ENCODE measurements at regions not wholly inside any gene's neighbourhood (a gene's known extent, or its start where the extent isn't known, plus 50 kb on each side); places are given as distances from the start of the nearest gene placed in this dataset.

GRCh38 chr5:2902742-2903297 lies 151.3 kb upstream of the IRX2 start:
- TF ChIP-seq CTCF (IDR thresholded peaks at IDR 0.05) = no peak
- no peaks in the 10 kb centered on the region for H3K36me3 Mint-ChIP-seq (ENCODE audit: unreplicated experiment)
- peaks cover 8% of the 10 kb centered on the region for H3K9me3 Mint-ChIP-seq (ENCODE audit: unreplicated experiment)
- H3K4me3 Mint-ChIP-seq (ENCODE audit: unreplicated experiment) = no peak overlapping the region
- H3K27ac Mint-ChIP-seq (ENCODE audit: unreplicated experiment) = no peak overlapping the region
- peak; percentile 60 for DNase-seq (ENCODE audit: extremely low spot score, unreplicated experiment)
- no peaks in the 10 kb centered on the region for H3K27me3 Mint-ChIP-seq (ENCODE audit: unreplicated experiment)
- H3K4me1 Mint-ChIP-seq (ENCODE audit: unreplicated experiment) = no peaks in the 10 kb centered on the region

DNA sequence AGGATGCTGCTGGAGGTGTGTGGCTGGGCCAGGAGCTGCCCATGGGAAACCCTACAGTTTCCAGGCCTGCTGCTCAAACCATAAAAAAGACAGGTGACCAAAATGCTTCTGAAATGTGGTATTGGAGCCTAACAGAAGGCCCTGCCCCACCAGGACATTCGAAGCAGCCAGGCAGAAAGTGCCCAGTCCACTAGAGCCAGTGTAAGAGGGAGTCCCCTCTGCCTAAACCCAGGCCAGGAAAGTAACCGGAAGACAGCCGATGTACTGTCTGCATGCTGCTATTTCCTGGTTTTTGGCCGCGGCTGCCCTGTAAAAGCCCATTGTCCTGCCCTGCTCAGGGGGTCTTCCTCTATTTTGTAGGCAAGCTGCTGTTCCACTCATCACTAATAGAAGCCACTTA lies 150.7 kb upstream of the IRX2 start:
- H3K27me3 Mint-ChIP-seq (ENCODE audit: unreplicated experiment) = no peaks in the 10 kb centered on the region
- no peaks in the 10 kb centered on the region for H3K36me3 Mint-ChIP-seq (ENCODE audit: unreplicated experiment)
- TF ChIP-seq CTCF (IDR thresholded peaks at IDR 0.05) = no peak
- H3K9me3 Mint-ChIP-seq (ENCODE audit: unreplicated experiment) = peaks cover 8% of the 10 kb centered on the region
- DNase-seq (ENCODE audit: extremely low spot score, unreplicated experiment) = peak; percentile 53
- H3K4me3 Mint-ChIP-seq (ENCODE audit: unreplicated experiment) = no peak overlapping the region
- no peaks in the 10 kb centered on the region for H3K4me1 Mint-ChIP-seq (ENCODE audit: unreplicated experiment)
- H3K27ac Mint-ChIP-seq (ENCODE audit: unreplicated experiment) = no peak overlapping the region

DNA sequence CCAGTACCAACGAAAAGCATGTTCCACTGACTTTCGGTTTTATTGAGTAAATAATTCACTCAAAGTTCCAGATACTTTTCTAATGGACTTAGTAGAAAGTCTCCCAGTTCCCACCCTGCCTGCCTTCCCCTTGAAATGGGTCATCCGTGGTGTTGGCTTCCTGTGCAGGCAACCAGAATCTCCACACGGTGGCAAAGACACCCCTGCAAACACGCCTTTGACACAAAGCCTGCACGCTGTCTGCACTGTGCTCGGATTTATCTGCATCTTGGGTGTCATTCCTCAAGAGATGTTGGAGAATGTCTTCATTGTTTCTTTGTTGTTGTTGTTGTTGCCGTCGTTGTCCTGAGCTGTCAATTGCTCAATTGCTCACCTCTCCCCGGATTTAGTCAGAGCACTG lies 150.0 kb upstream of the IRX2 start:
- Mint-ChIP-seq H3K4me1 (ENCODE audit: unreplicated experiment) (no peaks in the 10 kb centered on the region), H3K27ac (ENCODE audit: unreplicated experiment) (no peak overlapping the region), H3K9me3 (ENCODE audit: unreplicated experiment) (peaks cover 8% of the 10 kb centered on the region), H3K27me3 (ENCODE audit: unreplicated experiment) (no peaks in the 10 kb centered on the region), H3K4me3 (ENCODE audit: unreplicated experiment) (no peak overlapping the region), H3K36me3 (ENCODE audit: unreplicated experiment) (no peaks in the 10 kb centered on the region)
- DNase-seq (ENCODE audit: extremely low spot score, unreplicated experiment) = peak; percentile 13
- no peak for TF ChIP-seq CTCF (IDR thresholded peaks at IDR 0.05)

GRCh38 chr5:2901096-2901495 lies 149.6 kb upstream of the IRX2 start:
- Mint-ChIP-seq H3K36me3 (ENCODE audit: unreplicated experiment) (no peaks in the 10 kb centered on the region), H3K4me3 (ENCODE audit: unreplicated experiment) (no peak overlapping the region), H3K27me3 (ENCODE audit: unreplicated experiment) (no peaks in the 10 kb centered on the region), H3K9me3 (ENCODE audit: unreplicated experiment) (peaks cover 8% of the 10 kb centered on the region), H3K27ac (ENCODE audit: unreplicated experiment) (no peak overlapping the region), H3K4me1 (ENCODE audit: unreplicated experiment) (no peaks in the 10 kb centered on the region)
- DNase-seq (ENCODE audit: extremely low spot score, unreplicated experiment) = peak; percentile 53
- no peak for TF ChIP-seq CTCF (IDR thresholded peaks at IDR 0.05)

DNA sequence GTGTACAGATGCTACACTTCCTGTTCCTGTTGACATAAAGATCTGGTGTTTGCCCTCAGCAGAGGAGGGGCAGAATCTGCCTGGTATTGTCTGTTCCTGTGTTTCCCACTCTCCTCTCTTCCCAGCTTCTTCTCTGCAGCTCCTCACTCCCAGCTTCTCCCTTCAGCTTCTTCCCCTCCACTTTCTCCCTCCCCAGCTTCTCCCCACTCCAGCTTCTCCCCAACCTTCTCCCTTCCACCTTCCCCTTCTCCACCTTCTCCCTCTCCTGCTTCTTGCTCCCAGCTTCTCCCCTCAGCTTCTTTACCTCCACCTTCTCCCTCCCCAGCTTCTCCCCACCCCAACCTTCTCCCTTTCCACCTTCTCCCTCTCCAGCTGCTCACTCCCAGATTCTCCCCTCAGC lies 148.9 kb upstream of the IRX2 start:
- Mint-ChIP-seq H3K27me3 (ENCODE audit: unreplicated experiment) (no peaks in the 10 kb centered on the region), H3K36me3 (ENCODE audit: unreplicated experiment) (no peaks in the 10 kb centered on the region), H3K27ac (ENCODE audit: unreplicated experiment) (no peak overlapping the region), H3K9me3 (ENCODE audit: unreplicated experiment) (peaks cover 8% of the 10 kb centered on the region), H3K4me1 (ENCODE audit: unreplicated experiment) (no peaks in the 10 kb centered on the region), H3K4me3 (ENCODE audit: unreplicated experiment) (no peak overlapping the region)
- DNase-seq (ENCODE audit: extremely low spot score, unreplicated experiment) = peak; percentile 7
- no peak for TF ChIP-seq CTCF (IDR thresholded peaks at IDR 0.05)
